HG03575 (cell line): ENCODE measurements at regions not wholly inside any gene's neighbourhood (a gene's known extent, or its start where the extent isn't known, plus 50 kb on each side); places are given as distances from the start of the nearest gene placed in this dataset.

ENCODE experiments used
- ATAC-seq: cut with Tn5 transposase; IDR thresholded peaks from one replicate; pipeline ENCODE4 v1.9.1; 2021; ENCODE audit not compliant: unreplicated experiment, insufficient number of reproducible peaks, low FRiP score; ENCODE audit errors: extremely low read depth

DNA sequence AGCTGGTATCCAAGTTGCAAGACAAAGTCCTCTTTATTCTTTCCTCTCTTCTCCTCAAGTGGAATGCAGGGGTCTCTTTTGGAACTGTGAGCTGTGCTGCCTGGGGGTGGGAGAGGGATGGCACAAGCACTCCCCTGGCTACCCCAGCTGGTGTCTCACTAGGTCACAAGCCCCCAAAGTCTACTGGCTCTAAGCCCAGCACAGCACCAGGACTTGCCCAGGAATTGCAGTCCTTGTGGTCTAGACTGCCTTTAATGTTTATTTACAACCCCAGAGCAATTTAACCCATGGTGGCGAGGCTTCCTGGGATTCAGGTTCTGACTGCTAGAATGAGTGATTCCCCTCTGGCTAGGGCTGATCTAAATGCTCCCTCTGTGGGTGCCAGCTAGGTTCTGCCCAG is 199.0 kb upstream of the STK17B start:
- ATAC-seq: no peak

DNA sequence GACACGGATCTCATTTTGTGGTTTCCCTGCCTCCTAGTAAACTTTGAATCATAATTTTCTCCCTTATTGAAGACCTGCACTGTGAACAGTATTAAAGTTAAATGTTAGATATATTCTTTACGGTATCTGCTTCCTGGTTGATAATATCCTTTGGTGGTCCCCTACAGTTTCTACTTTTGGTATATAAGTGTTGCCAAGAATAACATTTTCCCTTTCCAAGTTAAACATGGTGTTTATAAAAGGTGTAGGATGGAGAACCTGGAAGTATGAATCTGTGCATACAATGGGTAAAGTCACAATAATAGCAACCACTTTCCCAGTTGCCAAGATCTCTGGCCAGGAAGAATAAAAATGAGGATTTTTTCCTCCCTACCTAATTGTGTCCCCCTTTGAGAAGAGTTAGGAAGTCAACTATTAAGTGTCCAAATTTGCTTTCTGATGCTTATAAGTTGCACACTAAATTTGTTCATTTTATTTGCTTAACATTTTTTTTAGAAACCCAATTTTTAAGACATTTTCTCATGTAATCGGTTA is 201.0 kb upstream of the STK17B start:
- ATAC-seq: no peak

DNA sequence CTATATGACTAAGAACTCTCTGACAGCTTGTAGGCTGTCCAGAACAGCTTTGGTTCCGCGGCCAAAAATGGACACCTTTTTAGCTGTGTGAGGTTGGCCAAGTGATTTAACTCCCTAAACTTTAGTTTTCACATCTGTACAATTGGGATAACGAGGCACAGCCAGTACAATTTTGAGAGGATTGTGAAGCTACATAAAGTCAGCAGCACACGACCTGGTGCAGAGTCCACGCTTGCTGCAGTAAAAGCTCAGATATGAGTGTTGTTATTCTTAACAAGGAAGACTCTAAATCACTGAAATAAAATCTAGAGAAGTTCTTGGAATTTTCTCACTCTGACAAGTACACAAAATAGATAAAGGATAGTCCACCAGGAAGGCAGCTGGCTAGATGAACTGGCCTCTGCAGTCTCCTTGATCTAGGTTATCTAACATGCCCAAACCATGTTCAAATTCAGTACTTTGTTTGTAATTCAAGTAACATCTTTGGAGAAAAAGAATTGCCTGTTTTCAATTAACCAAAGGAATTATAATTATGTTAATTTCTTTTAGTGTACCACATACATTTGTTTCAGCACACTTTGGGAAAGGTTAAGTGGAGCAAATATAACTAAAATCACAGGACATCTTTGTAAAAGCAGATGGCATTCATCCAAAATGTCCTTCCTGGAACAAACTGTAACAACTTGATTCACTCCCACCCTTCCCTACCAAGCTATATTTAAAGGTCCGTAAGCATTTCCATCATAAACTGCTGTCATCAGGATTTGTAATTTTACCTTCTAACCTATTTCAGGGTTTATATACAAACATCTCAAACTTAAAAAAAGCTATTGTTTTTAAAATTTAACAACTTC is 201.7 kb upstream of the STK17B start:
- no peak for ATAC-seq

DNA sequence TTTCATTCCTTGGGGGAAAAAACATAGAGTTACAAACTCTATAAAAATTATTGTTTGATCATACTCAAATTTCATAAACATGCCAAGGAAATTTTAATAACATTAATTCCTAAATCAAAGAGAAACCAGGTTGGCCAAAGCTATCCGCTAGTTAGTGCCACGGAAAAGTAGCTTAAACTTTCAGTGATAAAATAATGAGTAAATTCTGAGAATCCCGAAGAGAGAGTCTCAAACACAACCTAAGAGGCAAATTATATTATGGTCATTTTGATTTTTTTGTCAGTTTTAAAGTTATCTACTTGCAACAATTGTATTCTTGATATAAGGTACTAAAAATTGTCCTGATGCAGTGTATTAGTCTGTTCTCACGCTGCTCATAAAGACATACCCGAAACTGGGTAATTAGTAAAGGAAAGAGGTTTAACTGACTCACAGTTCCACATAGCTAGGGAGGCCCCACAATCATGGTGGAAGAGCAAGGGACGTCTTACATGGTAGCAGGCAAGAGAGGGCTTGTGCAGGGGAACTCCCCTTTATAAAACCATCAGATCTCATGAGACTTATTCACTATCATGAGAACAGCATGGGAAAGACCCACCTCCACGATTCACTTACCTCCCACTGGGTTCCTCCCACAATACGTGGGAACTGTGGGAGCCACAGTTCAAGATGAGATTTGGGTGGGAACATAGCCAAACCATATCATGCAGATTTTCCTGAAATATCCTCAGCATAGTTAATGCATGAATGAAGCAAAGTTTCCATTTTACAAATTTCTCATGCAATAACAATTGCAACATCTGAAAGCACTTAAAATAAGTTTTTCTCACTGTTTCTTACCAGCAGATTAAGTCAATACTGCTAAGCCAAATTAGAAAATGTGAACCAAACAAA is 205.9 kb upstream of the STK17B start:
- ATAC-seq: peak; percentile 41

DNA sequence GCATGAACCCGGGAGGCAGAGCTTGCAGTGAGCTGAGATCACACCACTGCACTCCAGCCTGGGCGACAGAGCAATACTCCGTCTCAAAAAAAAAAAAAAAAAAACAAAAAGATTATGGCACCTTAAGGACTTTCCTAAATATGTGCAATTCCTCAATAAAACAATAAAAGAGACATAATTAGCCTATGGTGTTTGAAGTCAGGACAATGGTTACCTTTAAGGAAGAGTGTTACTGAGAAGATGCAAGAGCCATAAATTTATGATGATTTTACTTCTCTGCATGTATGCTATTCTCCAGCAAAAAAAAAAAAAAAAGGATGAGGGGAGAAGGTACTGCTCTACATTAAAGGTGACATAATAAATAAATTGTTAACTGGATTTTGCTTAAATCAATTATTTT is 208.2 kb upstream of the STK17B start:
- ATAC-seq: no peak

DNA sequence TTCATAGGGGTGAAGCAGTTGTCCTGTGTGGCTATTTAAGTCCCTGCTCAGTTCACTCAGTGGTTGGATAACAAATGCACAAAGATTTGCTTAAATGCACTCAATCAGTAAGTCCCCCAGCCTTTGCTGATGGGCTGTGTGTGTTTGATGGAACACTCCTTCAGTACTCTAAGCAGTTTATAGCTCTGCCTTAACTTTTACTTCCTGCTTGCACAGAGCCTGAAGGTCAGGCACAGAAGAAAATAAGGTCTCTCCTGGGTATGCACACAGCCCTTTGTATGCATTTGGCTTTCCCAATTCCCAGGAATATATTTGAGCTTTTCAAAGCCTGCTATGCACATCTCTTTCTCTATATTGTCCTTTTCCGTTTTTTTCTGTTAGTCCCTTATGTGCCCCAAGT is 208.7 kb upstream of the STK17B start:
- ATAC-seq: no peak

DNA sequence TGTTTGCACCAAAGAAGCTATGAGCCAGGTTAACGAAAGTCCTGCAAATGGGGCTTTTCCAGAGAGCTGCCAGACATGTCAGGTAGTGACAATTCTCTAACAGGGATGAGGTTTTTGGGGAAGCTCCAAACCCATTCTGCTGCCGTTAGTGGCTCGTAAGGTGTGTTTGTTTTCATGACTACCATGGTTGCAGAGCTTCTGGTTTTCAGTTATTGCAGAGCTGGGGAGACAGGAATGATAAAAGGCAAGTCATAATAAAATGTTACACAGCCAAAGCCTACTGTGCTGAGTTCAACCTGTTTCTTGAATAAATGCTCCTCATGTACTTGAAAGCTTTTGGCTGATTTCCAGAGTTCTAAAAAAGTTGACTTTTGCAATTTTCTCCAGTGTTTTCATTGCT is 209.2 kb upstream of the STK17B start:
- no peak for ATAC-seq

DNA sequence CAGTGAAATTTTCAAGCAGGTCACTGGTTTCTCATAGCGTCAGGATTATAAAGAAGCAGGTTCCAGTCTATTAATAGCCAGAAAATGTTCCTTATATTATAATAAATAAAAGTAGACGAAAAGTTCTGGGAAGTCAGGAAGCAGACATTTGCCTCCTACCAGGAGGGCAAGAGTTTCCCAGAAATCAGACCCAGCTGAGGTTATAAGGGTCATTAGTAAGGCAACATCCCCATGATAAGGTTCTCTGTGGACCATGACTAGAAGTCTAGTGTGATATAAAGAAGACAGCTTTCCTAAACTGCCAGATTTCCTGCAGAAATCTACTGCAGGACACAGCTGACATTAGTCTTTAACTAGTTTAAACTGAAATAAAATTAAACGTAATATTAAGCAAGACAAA is 210.1 kb upstream of the STK17B start:
- ATAC-seq: no peak

DNA sequence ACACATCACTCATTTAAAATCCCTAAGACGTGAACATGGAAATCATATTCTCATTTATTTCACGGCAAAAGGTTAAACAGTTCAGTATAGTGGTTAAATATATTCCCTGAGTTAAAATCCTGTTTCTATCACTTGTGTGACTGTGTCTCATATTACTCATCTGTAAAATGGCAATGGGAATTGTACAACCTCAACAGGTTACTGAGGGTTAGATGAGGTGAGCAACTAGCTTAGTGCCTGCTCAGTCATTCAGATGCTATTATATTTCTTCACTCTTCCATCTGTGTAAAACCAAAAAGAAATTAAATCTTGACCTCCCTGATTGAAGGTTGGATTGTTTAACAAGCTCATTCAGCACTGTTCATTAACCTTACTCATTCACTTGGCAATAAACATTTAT is 212.4 kb upstream of the STK17B start:
- no peak for ATAC-seq

DNA sequence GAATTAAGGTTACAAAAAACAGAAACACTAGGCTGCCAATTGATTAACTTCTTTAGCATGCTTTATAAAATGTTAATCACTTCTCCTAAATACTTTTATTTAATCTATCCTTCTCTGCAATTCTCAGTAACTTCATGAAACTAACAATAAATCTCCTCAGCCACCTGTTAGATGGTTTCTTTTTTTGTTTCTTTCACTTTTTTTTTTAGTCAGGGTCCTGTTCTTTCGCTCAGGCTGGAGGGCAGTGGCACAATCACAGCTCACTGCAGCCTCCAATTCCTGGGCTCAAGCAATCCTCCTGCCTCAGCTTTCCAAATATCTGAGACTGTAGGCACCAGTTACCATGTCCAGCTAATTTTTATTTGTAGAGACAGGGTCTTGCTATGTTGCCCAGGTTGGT is 213.4 kb upstream of the STK17B start:
- no peak for ATAC-seq

DNA sequence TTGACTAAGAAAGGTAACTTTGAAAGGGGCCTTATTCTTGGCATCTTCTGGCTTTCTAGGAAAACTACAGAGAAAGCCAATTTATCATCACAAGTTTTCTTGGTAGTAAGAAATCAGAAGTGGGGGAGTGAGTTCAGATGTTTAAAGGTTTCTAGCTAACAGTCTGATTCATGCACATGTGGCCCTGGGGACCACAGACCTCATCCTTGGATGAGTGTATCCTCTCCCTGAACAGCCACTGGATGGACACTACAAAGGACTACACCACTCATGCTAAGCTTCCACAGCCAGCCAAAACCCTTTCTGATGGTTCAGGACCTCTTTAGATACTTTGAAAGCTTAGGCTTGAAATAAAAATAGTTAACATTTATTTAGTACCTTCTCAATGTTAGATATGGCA is 218.3 kb upstream of the STK17B start:
- no peak for ATAC-seq

DNA sequence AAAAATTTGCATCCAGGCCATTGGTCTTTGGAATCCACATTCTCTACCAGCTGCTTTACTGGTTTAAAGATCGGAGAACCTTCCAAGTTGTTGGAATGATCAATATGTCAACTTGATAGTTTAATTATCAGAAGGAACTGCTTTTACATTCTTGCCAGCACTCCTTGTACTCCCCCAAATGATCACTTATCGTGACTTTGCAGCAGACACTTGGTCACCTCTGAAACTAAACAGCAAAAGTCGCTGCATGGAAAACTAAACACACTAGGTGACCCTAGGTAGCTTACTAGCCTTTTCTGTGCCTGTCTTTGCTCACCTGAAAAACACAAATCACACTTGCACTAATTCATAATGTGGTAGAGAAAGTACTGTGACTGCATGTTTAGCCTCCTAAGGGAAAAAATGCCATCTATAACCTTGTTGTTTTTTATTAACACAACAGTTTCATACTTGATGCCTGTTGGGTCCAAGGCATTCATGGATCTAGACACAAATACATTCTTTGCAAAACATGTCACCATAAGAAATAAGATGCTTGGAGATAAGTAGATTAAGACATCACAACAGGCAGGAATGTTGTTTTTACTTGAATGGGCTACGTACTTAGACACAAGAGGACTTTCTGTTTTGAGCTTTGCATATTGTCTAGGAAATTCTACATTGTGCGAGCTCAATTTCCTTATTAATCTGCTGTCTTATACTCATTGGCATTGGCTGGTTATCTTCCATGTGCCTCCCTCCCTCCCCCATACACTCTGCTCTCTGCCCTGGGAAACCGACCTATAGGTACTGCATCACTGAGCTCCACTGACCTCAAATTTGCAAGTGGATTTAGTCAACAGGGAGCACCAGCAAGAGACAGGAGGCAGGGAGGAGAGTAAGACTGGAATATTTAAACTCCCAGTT is 219.1 kb upstream of the STK17B start:
- no peak for ATAC-seq

DNA sequence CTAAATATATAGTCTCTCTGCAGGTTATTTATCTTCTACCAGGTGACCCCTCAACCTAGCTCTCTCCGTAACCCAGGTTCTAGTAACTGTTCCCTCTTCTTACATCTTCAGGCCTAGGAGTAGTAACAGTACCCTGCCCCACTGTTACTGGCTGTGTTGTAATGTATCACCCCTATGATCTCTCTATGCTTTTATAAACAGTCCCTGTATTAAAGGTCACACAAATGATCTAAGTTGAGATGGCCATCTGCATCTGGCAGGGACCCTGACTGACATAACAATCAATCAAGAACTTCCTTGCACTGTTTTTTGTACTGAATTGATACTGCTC is 219.7 kb upstream of the STK17B start:
- ATAC-seq: no peak

DNA sequence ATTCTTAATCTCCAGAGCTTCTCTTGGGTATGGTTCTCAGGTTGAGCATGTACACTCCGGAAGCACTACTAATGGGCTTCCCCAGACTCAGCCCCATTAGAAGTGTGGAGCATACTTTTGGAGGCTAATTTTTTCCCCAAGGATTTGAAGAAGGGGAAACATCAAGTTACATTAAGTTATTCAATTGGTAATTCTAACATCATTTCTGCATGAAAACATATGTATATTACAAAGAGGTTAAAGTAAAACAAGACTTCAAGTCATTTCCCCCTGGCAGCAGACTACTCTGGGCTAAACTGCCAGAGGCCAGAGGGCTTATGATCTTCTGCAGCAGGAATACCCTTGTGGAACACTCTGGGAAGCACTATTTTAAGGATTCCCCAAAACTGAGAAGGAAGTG is 227.7 kb upstream of the STK17B start:
- no peak for ATAC-seq

DNA sequence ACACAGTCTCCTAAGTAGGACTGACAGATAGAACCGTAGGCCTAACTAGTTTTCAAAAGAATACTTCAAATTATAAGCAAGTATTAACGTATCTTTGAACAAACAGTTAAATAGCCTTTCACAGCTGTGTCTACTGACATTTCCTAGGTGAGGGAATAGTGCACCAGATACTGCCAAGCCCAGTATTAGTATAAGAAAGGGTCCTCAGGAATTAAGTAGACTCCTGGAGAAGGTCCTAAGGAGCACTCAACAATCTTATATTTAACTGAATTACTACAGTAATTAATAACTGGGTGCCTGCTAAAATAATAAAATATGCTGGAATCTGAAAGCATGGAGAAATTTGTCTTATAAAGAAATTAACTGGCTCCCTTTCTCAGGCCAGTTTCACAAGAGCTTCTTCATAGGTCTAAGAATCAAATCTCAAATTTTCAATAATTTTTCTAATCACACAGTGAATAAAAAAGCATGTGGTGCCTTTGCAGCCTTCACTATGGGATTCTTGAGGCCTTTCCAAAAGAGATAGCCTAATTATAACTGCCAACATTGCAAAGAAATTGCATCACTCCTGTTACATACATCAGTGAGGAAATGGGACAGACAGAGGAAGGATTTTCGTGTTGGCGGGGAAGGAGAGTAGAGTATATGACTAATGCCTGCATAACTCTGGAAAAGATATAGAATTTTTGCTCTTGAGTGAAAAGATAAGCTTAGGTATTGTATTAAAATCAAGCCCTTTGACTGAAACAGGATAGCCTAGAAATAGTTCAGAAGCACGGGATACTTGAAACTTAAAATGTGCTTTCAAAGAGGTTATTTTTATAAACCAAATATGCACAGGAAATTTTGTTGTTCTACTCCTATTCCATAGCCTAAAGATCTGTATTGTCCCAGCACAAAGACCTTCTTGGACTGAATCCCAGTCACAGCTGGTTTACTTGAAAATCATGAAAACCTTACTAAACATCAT is 228.6 kb upstream of the STK17B start:
- no peak for ATAC-seq

DNA sequence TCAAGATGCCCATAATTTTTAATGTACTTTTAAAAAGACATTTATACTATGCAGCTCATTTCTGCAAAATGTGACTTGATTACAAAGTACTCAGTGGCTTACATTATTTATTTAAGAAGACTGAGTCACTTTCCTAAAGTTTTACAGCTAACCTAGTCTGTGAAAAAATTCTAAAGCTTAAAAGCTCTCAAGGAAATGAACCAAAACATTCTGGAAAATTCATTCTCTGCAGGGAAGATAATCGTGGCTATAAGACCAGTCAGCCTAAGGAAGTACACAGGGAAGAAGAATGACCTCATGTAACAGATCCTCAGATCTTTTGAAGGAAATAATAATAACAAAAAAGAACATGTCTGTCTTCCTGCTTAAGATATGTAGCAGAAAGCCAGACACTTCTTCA is 232.1 kb upstream of the STK17B start:
- no peak for ATAC-seq

DNA sequence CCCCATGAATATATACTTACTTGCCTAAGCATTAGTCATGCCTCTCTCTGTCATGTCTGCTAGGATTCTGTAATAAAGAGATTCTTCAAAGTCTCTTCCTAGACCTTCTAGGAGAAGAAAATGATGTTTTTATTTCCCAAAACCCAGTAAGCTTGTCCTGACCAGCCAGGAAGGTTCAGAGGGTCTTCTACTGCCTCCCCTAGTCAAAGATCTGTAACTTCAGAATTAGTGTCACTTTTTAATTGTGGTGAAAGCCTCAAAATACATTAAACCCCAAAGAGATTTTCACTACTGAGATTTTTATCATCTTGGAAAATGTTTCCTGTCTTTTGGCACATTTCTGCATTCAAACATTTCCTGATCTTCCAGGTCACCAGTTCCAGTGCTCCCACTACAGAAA is 232.9 kb upstream of the STK17B start:
- no peak for ATAC-seq

DNA sequence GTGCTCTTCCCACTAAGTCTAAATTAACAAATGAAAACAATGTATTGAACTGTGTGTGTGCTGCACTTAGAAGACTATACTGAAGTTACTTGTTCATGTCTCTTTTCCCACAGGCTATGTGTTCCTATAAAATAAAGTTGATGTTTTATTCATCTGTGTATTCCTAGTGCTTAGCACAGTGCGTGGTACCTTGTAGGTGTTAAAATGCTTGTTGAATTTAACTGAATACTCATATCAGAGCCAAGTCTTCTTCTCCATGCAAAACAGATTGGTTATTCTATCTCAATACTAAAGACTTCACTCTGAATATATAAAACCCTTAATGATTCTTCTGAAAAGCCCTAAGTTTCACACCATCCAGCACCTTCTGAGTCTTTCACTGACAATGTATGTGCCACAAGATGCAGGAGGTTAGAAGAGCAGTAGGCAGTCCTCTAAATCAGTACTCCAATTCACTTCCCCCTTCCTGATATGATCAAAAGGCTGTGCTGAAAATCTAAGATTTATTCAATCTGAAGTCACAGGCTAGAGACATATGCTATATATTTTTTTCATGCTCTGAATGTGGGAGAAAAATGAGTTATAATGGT is 231.7 kb upstream of the CCDC150 start:
- ATAC-seq: no peak
